ENCODE measurements at regions not wholly inside any gene's neighbourhood (a gene's known extent, or its start where the extent isn't known, plus 50 kb on each side); places are given as distances from the start of the nearest gene placed in this dataset.

DNA sequence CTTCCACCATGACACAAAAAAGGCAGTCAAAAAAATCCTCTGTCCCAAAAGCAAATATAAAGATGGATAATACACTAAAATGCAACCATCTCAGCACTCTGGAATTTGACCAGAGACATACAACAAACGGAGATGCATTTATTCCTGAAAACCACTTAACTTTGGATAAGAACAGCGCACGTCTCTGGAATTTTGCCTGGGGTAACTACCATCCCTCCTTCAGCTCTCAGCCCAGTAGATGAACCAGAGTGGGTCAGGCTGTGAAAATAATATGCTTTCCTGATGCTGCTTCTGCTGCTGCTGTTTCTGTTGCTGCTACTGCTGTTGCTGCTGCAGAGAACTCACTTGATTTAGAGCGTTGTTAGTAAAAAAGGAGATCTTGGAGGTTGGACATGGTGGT is 133.8 kb upstream of the ACVR2A start:
- no peak for DNase-seq (ENCODE audit: low spot score)

DNA sequence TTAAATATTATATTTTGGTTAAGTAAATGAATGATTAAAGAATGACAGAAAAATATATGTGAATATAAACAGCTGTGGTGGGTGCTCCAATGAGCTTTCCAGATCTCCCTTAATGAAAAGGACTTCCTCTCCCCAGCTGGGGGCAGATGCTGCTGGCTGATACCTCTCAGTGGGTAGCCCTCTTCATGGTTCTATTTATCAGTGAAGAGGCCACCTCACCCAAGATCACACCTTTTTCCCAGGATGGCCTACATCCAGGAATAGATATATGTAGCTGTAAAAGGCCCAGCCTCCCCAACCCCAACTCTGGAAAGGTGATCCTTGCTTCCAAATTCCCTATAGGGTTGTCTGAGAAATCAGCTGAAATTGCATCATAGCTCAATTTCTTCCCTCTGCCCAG is 135.2 kb upstream of the ACVR2A start:
- no peak for DNase-seq (ENCODE audit: low spot score)

DNA sequence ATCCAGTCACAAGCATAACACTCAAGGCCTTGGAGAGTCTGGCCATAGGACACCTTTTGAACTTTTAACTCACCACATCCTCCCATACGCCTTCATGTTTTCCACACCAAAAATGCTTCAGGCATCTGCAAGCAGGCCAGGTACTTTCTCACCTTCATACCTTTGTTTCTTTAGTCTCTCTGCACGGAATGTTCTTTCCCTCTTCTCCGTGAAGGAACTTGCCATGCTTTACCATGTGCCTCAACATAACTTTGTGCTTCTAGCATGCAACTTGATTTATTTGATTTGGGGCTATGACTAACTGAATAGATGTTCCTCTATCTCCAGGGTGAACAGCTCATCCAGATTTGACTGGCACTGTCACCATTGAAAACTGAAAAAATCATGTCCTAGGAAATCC is 141.7 kb upstream of the ACVR2A start:
- no peak for DNase-seq (ENCODE audit: low spot score)

- no peak for DNase-seq (ENCODE audit: low spot score)
Measured at GRCh38 chr2:147698166-147698565, 146.7 kb upstream of the ACVR2A start.

- DNase-seq (ENCODE audit: low spot score): no peak
Measured at GRCh38 chr2:147696426-147696825, 148.4 kb upstream of the ACVR2A start.

DNA sequence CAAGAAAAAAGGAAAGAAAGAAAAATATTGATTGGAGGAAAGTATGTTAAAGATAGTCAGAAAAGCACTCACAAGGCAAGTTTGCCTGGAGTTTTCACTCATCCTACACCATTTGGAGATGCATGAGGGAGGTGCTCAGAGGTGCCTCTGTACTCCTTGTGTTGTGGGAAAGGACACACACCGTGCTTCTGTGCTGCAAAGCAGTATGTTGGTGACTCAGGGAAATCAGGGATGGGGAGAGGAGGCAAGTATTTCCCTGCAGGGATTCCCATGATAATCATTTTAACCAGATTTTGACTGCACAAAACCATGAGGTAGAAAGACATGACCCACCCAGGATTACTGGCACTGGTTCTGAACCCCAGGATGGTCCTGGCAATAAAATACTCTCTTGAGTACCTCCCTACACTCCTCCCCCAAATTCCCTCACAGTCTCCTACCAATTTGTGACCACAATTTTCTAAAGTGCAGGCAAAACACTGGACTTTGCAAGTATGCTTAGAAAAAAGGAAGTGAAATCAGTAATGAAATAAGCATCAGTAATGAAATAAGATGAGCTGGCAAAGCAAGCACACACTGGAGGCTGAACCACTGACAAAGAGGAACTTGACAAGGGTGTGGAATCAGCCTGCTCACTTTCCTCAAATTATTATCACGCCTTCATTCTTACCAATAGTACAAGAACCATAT is 155.5 kb upstream of the ACVR2A start:
- DNase-seq (ENCODE audit: low spot score): no peak

- no peak for DNase-seq (ENCODE audit: low spot score)
Measured at GRCh38 chr2:147688242-147688641, 156.6 kb upstream of the ACVR2A start.

DNA sequence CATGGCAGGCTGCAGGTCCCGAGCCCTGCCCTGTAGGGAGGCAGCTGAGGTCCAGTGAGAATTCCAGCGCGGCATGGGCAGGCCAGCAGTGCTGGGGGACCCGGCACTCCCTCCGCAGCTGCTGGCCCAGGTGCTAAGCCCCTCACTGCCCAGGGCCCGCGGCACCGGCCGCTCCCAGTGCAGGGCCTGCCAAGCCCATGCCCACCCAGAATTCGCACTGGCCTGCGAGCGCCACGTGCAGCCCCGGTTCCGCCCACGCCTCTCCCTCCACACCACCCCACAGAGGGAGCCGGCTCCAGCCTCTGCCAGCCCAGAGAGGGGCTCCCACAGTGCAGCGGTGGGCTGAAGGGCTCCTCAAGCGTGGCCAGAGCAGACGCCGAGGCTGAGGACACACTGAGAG is 158.5 kb upstream of the ACVR2A start:
- no peak for DNase-seq (ENCODE audit: low spot score)

DNA sequence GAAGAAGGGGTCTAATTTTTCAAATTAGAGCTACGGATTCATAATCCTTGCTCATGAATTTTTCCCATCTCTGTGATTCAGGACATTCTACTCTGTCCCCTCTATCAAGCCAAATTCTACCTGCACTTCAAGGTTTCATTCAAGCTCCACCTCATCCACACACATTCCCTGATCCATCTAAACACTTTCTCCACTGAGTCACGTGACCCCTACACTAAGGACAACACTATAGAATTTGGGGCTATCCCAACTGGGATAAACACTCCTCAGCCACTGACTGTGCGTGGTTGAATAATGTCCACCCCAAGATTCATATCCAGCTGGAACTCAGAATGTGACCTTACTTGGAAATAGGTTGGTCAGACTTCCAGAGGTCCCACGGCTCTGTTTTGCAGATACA is 159.9 kb upstream of the ACVR2A start:
- no peak for DNase-seq (ENCODE audit: low spot score)

DNA sequence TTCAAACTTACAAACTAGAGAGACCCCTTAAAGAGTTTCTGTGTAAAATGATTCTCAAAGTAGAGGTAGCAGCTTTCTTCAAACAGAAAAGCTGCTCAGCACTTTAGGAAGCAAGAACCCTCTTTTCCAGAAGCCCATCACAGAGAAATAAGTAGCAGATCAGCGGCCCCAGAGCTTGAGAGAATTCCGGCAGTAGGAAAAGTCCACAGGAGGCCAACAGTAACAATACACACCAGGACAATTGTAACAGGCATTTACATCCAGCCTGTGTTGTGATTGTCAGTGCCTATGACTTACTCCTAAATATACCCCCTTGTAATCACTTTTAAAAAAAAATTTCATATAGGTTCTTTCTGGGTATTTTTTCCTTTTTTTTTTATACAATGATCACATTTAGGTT is 161.4 kb upstream of the ACVR2A start:
- DNase-seq (ENCODE audit: low spot score): peak; percentile 23

DNA sequence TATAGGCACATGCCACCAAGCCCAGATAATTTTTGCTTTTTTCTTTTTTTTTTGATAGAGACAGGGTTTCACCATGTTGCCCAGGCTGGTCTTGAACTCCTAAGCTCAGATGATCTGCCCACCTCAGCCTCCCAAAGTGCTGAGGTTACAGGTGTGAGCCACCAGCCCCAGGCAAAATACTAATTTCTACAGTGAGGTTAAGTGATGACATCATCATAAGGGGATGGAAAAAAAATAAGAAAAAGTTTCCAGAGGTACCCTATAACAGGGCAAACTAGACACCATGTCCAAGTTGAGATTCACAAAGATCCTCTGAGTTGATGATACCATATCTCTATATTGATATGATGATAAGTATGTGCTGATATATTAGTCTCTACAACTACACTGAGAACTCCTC is 163.7 kb upstream of the ACVR2A start:
- DNase-seq (ENCODE audit: low spot score): no peak

DNA sequence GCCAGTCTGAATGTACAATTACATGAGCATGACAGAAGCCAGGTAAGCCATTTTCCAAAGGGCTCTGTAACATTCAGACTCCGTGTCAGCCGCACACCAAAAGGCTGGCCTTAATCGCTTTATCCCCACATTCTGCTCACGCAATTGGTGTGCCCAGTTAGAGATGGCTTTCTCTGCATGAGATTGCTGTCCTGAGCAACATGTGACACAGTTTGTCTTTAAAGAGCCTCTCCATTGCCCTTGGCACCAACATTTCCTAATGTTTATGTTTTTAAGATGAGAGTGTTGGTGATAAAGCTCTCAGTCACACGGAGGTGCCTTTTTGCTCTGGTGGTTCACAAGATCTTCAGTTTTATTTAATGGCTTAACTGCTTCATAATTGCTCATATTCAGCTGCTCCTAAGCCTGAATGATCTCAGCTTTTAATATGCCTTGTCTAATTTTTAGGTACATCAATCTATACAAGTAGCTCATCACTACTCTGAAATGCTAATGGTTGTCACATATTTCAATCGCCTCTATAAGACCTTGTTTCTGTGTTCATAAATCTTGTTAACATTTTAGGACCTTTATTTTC is 164.8 kb upstream of the ACVR2A start:
- no peak for DNase-seq (ENCODE audit: low spot score)

DNA sequence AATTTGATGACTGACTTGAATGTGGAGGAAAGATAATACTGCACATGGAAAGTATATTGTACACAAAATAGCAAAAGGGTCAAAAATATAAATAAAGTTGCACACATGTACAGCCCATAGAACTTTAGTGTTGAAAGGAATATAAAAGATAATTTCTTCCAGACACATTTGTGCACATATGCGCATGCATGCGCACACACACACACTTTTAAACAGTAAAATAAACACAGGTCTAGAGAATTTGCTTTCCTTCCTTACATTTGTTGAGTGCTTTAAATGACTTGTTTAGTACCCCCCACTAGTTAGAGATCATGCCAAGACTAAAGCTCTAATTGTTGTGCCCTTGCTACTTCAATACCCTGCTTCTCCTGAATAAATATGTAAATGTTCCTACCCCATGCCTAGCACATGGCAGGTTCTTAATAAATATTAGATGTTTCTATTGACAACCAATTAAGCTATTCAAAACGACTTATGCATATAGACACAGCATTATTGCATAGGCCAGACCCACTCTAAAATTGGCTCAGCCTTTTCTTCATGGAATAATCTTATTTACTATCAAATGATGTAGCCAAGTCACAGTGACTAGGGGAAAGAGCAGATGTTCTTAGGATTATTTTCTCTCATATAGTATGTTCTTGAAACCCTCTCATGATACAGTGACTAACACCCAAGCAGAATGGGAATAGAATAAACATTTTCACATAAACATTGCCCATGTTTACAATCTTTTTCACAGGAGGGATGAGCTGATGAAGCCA is 165.5 kb upstream of the ACVR2A start:
- DNase-seq (ENCODE audit: low spot score): no peak

DNA sequence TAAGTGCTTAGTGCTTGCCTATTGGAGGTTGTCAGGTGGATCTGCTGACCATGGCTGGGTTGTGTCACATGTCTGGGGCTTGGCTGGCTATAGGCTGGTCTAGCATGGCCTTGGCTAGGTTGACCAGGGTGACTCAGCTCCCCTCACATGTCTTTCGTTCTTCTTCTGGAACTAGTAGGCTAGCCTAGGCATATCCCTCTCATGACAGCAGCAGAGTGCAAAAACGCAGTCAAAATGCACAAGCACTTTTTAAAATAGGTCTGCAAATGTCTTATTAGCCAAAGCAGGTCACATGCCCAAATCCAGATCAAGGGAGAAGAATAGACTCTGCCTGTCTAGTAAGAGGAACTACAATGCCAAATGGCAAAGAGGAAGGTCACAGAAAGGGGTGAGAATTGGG is 179.7 kb upstream of the ACVR2A start:
- DNase-seq (ENCODE audit: low spot score): no peak

DNA sequence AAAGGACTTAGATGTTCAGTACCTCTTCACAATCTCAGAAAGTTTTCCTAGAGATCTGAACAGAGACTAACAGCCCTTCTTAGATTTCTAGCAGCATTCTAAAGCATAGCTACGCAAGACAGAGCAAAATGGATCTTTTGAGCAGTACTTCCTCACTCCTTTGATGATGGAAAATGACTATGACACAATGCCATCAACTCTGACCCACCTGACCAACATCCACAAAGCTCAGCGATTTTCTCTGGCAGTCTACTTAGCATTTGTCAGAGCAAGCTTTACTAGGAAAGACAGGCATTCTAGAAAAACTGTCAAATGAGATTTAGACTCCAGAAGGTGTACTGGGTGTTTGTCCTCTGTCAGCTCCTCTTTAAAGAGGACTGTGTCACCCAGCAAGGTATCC is 180.9 kb upstream of the ACVR2A start:
- no peak for DNase-seq (ENCODE audit: low spot score)

DNA sequence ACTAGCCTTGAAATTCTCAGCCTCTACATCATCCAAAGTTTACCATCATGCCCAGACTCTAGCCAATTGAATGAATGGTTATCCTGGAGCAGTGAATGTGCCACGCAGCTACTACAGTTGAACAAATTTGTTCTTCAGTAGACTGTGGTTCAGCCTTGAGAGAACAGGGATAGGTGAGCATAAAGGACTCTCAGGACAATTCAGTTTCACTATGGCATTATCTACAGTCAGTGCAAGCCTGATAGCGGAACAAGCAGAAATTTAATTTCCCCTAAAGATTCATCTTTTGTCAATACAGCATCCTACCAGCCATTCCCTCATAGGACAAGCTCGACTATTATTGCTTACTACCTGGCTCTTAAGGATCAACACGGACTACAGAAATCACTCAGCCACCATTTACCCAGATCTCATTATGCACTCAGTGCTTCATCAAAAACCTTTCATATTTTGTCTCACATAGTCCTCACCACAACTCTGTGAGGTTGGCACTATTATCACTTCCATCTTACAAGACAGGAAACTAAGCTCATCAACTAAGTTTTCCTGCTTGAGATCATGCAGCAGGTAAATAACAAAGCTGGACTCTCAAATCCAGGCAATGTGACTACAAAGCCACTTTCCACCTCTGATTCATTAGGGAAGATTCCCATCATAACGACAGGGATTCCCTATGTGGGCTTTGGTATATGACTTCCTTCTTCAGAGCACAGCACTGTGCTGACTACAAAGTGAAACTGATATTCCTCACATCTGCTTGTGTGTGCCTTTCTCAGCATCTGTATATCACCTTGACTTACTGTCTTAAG is 181.5 kb upstream of the ACVR2A start:
- DNase-seq (ENCODE audit: low spot score): no peak

- DNase-seq (ENCODE audit: low spot score): no peak
Measured at GRCh38 chr2:147662221-147662620, 182.6 kb upstream of the ACVR2A start.

GRCh38 chr2:147660680-147661079 is 184.1 kb upstream of the ACVR2A start:
- no peak for DNase-seq (ENCODE audit: low spot score)

GRCh38 chr2:147659051-147659450 is 185.8 kb upstream of the ACVR2A start:
- DNase-seq (ENCODE audit: low spot score): no peak

DNA sequence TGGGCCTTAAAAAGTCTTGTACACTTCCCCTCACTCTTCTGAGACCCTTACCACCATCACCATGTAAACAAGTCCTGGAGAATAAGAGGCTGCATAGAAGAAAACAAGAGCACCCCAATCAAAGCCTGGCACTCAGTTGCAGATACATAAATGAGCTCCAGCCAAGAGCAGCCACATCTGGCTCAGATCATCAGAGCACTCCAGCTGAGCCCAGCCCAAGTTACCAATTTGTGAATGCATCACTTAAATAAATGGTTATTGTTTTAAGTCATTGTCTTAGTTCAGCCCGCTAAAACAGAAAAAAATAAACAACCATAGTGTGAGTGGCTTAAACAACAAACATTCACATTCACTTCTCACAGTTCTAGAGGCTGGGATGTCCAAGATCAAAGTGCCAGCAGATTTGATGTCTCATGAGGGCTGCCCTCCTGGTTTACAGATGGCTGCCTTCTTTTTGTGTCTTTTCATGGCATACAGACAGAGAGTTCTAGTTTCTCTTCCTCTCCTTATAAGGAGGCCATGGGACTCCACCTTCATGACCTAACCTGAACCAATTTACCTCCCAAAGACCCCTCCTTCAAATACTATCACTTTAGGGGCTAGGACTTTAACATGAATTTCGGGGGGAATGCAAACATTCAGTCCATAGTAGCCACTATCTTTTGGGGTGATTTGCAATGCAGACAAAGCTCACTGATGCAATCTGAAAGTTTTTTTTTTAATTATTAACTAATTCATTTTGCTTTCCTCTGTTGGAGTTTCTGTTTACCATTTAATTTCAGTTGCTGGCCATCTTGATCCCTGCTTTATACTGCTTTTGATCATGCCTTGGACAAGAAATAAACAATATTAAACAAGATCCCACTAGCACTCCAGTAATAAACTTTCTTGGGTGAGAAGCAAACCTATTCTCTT is 187.5 kb upstream of the ACVR2A start:
- no peak for DNase-seq (ENCODE audit: low spot score)

DNA sequence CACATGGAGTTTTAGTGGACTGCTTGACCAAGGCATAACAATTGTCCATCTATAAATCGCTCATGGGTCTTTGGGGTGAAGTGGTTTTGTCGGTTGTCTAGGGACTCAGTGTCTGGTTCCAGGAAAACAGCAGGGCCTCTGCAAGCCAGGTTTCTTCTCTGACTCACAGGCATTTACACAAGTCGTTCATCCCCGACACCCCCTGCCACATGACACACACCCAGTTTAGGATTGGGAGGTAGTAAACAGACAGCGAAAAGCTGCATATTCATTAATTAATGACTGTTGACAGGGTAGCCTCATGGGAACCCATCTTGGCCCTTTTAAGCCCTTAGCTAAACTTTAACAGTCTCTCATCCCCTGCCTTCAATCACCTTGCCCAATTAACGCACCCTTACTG is 194.8 kb upstream of the ACVR2A start:
- no peak for DNase-seq (ENCODE audit: low spot score)

GRCh38 chr2:147649286-147649685 is 195.5 kb upstream of the ACVR2A start:
- no peak for DNase-seq (ENCODE audit: low spot score)

Measured in iPS-NIHi11 (cell line).